Large intestine (tissue), 3 donors: ENCODE measurements at regions not wholly inside any gene's neighbourhood (a gene's known extent, or its start where the extent isn't known, plus 50 kb on each side); places are given as distances from the start of the nearest gene placed in this dataset.

Experiments used
- DNase-seq, 2 donors: peaks; one replicate each; pipeline versions ENCODE4 v3.0.0 to v3.0.0-alpha.2; 2013
- H3K27ac ChIP-seq: one replicate; pipeline ENCODE4 v1.5.1; 2013; ENCODE audit warnings: low read length
- H3K27me3 ChIP-seq: 2 replicates; pipeline ENCODE4 v1.6.1; 2013; ENCODE audit warnings: low read length; ENCODE audit not compliant: control insufficient read depth, insufficient read depth
- H3K36me3 ChIP-seq: 2 replicates; pipeline ENCODE4 v1.6.1; 2013; ENCODE audit warnings: low read length; ENCODE audit not compliant: control insufficient read depth, insufficient read depth
- H3K4me1 ChIP-seq: one replicate; pipeline ENCODE4 v1.6.1; 2013; ENCODE audit warnings: low read length; ENCODE audit not compliant: control insufficient read depth, insufficient read depth
- H3K4me3 ChIP-seq: one replicate; pipeline ENCODE4 v1.5.1; 2013; ENCODE audit warnings: low read length
- H3K9me3 ChIP-seq: one replicate; pipeline ENCODE4 v1.6.1; 2013; ENCODE audit warnings: mild to moderate bottlenecking, low read depth, low read length, moderate library complexity; ENCODE audit not compliant: control insufficient read depth
- WGBS: methylation state at CpG from one replicate; pipeline ENCODE4 v1.1.5; 2013; ENCODE audit warnings: low lambda C conversion rate; ENCODE audit not compliant: insufficient coverage; 5-methylcytosine and 5-hydroxymethylcytosine counted together

GRCh38 chr5:99928490-99928889, 606.7 kb upstream of the FAM174A start:
- Histone ChIP-seq H3K9me3 (no peaks in the 10 kb centered on the region), H3K36me3 (no peaks in the 10 kb centered on the region), H3K27ac (no peak overlapping the region), H3K4me3 (no peak overlapping the region), H3K27me3 (no peaks in the 10 kb centered on the region), H3K4me1 (no peaks in the 10 kb centered on the region)
- no peak for DNase-seq
- whole genome bisulfite sequencing: no CpG with 5 or more reads among the region's 4 CpGs

GRCh38 chr5:99926463-99926862, 608.7 kb upstream of the FAM174A start:
- no CpG with 5 or more reads among the region's 1 CpG for WGBS

GRCh38 chr5:99922386-99922785, 612.8 kb upstream of the FAM174A start:
- Histone ChIP-seq H3K36me3 (no peaks in the 10 kb centered on the region), H3K27ac (no peak overlapping the region), H3K4me3 (no peak overlapping the region), H3K4me1 (no peaks in the 10 kb centered on the region), H3K27me3 (no peaks in the 10 kb centered on the region), H3K9me3 (no peaks in the 10 kb centered on the region)
- DNase-seq: no peak

More at GRCh38 chr5:99926463-99926862, 608.7 kb upstream of the FAM174A start:
- Histone ChIP-seq H3K27me3 (no peaks in the 10 kb centered on the region), H3K4me1 (no peaks in the 10 kb centered on the region), H3K27ac (no peak overlapping the region), H3K36me3 (no peaks in the 10 kb centered on the region), H3K9me3 (no peaks in the 10 kb centered on the region), H3K4me3 (no peak overlapping the region)
- DNase-seq: no peak

GRCh38 chr5:99911971-99912370, 623.2 kb upstream of the FAM174A start:
- H3K27me3 ChIP-seq: no peaks in the 10 kb centered on the region
- no CpG with 5 or more reads among the region's 1 CpG for WGBS
- no peak overlapping the region for H3K27ac ChIP-seq
- H3K4me3 ChIP-seq: no peak overlapping the region
- no peaks in the 10 kb centered on the region for H3K9me3 ChIP-seq
- H3K4me1 ChIP-seq: no peaks in the 10 kb centered on the region
- no peak for DNase-seq
- H3K36me3 ChIP-seq: no peaks in the 10 kb centered on the region

GRCh38 chr5:99906776-99907175, 628.4 kb upstream of the FAM174A start:
- DNase-seq: no peak
- Histone ChIP-seq H3K4me1 (no peaks in the 10 kb centered on the region), H3K27me3 (no peaks in the 10 kb centered on the region), H3K27ac (no peak overlapping the region), H3K36me3 (no peaks in the 10 kb centered on the region), H3K4me3 (no peak overlapping the region), H3K9me3 (no peaks in the 10 kb centered on the region)
- no CpG with 5 or more reads among the region's 1 CpG for WGBS

- Histone ChIP-seq H3K27ac (no peak overlapping the region), H3K9me3 (no peaks in the 10 kb centered on the region), H3K36me3 (no peaks in the 10 kb centered on the region), H3K27me3 (no peaks in the 10 kb centered on the region), H3K4me3 (no peak overlapping the region), H3K4me1 (no peaks in the 10 kb centered on the region)
- no peak for DNase-seq
These were observed 633.2 kb upstream of the FAM174A start for GRCh38 chr5:99901972-99902371.

GRCh38 chr5:99900302-99900852, 634.8 kb upstream of the FAM174A start:
- no CpG with 5 or more reads among the region's 1 CpG for WGBS
- Histone ChIP-seq H3K9me3 (no peaks in the 10 kb centered on the region), H3K27me3 (no peaks in the 10 kb centered on the region), H3K27ac (no peak overlapping the region), H3K4me1 (no peaks in the 10 kb centered on the region), H3K4me3 (no peak overlapping the region), H3K36me3 (no peaks in the 10 kb centered on the region)
- no peak for DNase-seq

GRCh38 chr5:99879791-99880511, 655.2 kb upstream of the FAM174A start:
- no peak for DNase-seq
- H3K36me3 ChIP-seq: no peaks in the 10 kb centered on the region
- H3K27me3 ChIP-seq: no peaks in the 10 kb centered on the region
- H3K4me1 ChIP-seq: no peaks in the 10 kb centered on the region
- no CpG with 5 or more reads among the region's 4 CpGs for WGBS
- H3K4me3 ChIP-seq: no peak overlapping the region
- no peaks in the 10 kb centered on the region for H3K9me3 ChIP-seq
- H3K27ac ChIP-seq: no peak overlapping the region

- no peaks in the 10 kb centered on the region for H3K27me3 ChIP-seq
- no peak overlapping the region for H3K27ac ChIP-seq
- no peaks in the 10 kb centered on the region for H3K4me1 ChIP-seq
- H3K4me3 ChIP-seq: no peak overlapping the region
- DNase-seq: peak in 1 of 2 donors; percentile 1
- no CpG with 5 or more reads among the region's 5 CpGs for WGBS
- no peaks in the 10 kb centered on the region for H3K9me3 ChIP-seq
- no peaks in the 10 kb centered on the region for H3K36me3 ChIP-seq
These were observed 656.3 kb upstream of the FAM174A start for GRCh38 chr5:99878830-99879229.

- no CpG with 5 or more reads among the region's 2 CpGs for WGBS
- no peaks in the 10 kb centered on the region for H3K36me3 ChIP-seq
- H3K27me3 ChIP-seq: no peaks in the 10 kb centered on the region
- no peak overlapping the region for H3K27ac ChIP-seq
- H3K4me1 ChIP-seq: no peaks in the 10 kb centered on the region
- H3K4me3 ChIP-seq: no peak overlapping the region
- no peaks in the 10 kb centered on the region for H3K9me3 ChIP-seq
- DNase-seq: no peak
These were observed 668.4 kb upstream of the FAM174A start for GRCh38 chr5:99866740-99867139.

GRCh38 chr5:99865159-99865558, 670.0 kb upstream of the FAM174A start:
- no peaks in the 10 kb centered on the region for H3K4me1 ChIP-seq
- H3K27me3 ChIP-seq: no peaks in the 10 kb centered on the region
- no peaks in the 10 kb centered on the region for H3K9me3 ChIP-seq
- H3K4me3 ChIP-seq: no peak overlapping the region
- no peaks in the 10 kb centered on the region for H3K36me3 ChIP-seq
- no peak overlapping the region for H3K27ac ChIP-seq
- no peak for DNase-seq
